Neural crest cell (in vitro differentiated cells): ENCODE measurements at regions not wholly inside any gene's neighbourhood (a gene's known extent, or its start where the extent isn't known, plus 50 kb on each side); places are given as distances from the start of the nearest gene placed in this dataset.

Source experiments
- DNase-seq: peaks from one replicate; pipeline ENCODE4 v3.0.0; 2021; ENCODE audit warnings: low read depth, mixed read lengths, low spot score
- H3K27ac Mint-ChIP-seq: one replicate; pipeline ENCODE4 v1.8.0; 2021; ENCODE audit warnings: mild to moderate bottlenecking, mixed read lengths; ENCODE audit not compliant: unreplicated experiment
- H3K27me3 Mint-ChIP-seq: 2 replicates; pipeline ENCODE4 v1.8.0; 2021; ENCODE audit warnings: low read depth, mild to moderate bottlenecking, mixed read lengths
- H3K36me3 Mint-ChIP-seq: 2 replicates; pipeline ENCODE4 v1.8.0; 2021; ENCODE audit warnings: low read depth, mild to moderate bottlenecking, mixed read lengths
- H3K4me1 Mint-ChIP-seq: 2 replicates; pipeline ENCODE4 v1.8.0; 2021; ENCODE audit warnings: mixed read lengths
- H3K4me3 Mint-ChIP-seq: one replicate; pipeline ENCODE4 v1.8.0; 2021; ENCODE audit warnings: mild to moderate bottlenecking, mixed read lengths
- H3K9me3 Mint-ChIP-seq: 2 replicates; pipeline ENCODE4 v1.8.0; 2021; ENCODE audit warnings: mixed read lengths
- CTCF ChIP-seq: fragments of 200-600 bp; sonication (generic); conservative IDR thresholded peaks from 2 replicates; pipeline ENCODE4 v1.5.0; 2021; ENCODE audit warnings: antibody characterized with exemption, mild to moderate bottlenecking

GRCh38 chr10:1911771-1912170, 174.4 kb upstream of the ADARB2 start:
- Mint-ChIP-seq H3K4me1 (no peaks in the 10 kb centered on the region), H3K27me3 (no peaks in the 10 kb centered on the region), H3K27ac (no peak overlapping the region), H3K9me3 (peaks cover 5% of the 10 kb centered on the region), H3K36me3 (no peaks in the 10 kb centered on the region), H3K4me3 (no peak overlapping the region)
- no peak for TF ChIP-seq CTCF
- DNase-seq = no peak

GRCh38 chr10:1903982-1904381, 166.7 kb upstream of the ADARB2 start:
- Mint-ChIP-seq H3K27ac (no peak overlapping the region), H3K9me3 (peaks cover 12% of the 10 kb centered on the region), H3K36me3 (no peaks in the 10 kb centered on the region), H3K4me1 (no peaks in the 10 kb centered on the region), H3K27me3 (no peaks in the 10 kb centered on the region), H3K4me3 (no peak overlapping the region)
- DNase-seq = no peak
- TF ChIP-seq CTCF = no peak

GRCh38 chr10:1896153-1896552, 158.8 kb upstream of the ADARB2 start:
- no peaks in the 10 kb centered on the region for H3K27me3 Mint-ChIP-seq
- no peak overlapping the region for H3K4me3 Mint-ChIP-seq
- TF ChIP-seq CTCF = no peak
- no peaks in the 10 kb centered on the region for H3K4me1 Mint-ChIP-seq
- DNase-seq = no peak
- H3K27ac Mint-ChIP-seq = no peak overlapping the region
- H3K9me3 Mint-ChIP-seq = peaks cover 8% of the 10 kb centered on the region
- H3K36me3 Mint-ChIP-seq = no peaks in the 10 kb centered on the region

- Mint-ChIP-seq H3K27ac (no peak overlapping the region), H3K4me1 (no peaks in the 10 kb centered on the region), H3K9me3 (peaks cover 6% of the 10 kb centered on the region), H3K36me3 (no peaks in the 10 kb centered on the region), H3K4me3 (no peak overlapping the region), H3K27me3 (no peaks in the 10 kb centered on the region)
- TF ChIP-seq CTCF = no peak
- no peak for DNase-seq
These were observed 158.4 kb upstream of the ADARB2 start for GRCh38 chr10:1895691-1896090.

- peaks cover 3% of the 10 kb centered on the region for H3K9me3 Mint-ChIP-seq
- TF ChIP-seq CTCF = no peak
- H3K4me1 Mint-ChIP-seq = no peaks in the 10 kb centered on the region
- no peaks in the 10 kb centered on the region for H3K27me3 Mint-ChIP-seq
- H3K4me3 Mint-ChIP-seq = no peak overlapping the region
- no peaks in the 10 kb centered on the region for H3K36me3 Mint-ChIP-seq
- DNase-seq = no peak
- no peak overlapping the region for H3K27ac Mint-ChIP-seq
These were observed 157.6 kb upstream of the ADARB2 start for GRCh38 chr10:1894912-1895311.

- TF ChIP-seq CTCF = no peak
- H3K9me3 Mint-ChIP-seq = peaks cover 2% of the 10 kb centered on the region
- no peaks in the 10 kb centered on the region for H3K27me3 Mint-ChIP-seq
- H3K27ac Mint-ChIP-seq = no peak overlapping the region
- H3K4me3 Mint-ChIP-seq = no peak overlapping the region
- no peaks in the 10 kb centered on the region for H3K36me3 Mint-ChIP-seq
- DNase-seq = no peak
- H3K4me1 Mint-ChIP-seq = no peaks in the 10 kb centered on the region
These were observed 156.6 kb upstream of the ADARB2 start for GRCh38 chr10:1893941-1894340.
